ENCODE measurements at regions not wholly inside any gene's neighbourhood (a gene's known extent, or its start where the extent isn't known, plus 50 kb on each side); places are given as distances from the start of the nearest gene placed in this dataset.

DNA sequence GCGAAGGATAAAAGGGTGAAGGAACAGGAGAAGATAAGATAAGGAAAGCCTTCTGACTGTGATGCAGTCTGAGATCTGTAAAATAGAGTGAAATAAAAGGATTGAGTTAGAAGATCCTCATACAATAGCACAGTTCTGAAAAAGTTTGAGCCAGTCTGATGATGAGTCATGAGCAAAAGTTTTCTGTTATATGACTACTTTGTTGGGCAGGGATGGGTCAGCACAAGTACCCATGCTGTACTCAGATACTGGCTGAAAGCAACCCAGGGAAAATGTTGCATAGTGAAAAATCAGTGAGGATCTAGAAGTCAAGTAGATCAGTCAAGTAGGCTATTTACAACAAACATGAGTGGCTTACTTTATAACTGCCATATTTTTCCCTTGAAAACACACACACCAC lies 253.5 kb downstream of the PCDH10 start:
- TF ChIP-seq, protein P1, sequence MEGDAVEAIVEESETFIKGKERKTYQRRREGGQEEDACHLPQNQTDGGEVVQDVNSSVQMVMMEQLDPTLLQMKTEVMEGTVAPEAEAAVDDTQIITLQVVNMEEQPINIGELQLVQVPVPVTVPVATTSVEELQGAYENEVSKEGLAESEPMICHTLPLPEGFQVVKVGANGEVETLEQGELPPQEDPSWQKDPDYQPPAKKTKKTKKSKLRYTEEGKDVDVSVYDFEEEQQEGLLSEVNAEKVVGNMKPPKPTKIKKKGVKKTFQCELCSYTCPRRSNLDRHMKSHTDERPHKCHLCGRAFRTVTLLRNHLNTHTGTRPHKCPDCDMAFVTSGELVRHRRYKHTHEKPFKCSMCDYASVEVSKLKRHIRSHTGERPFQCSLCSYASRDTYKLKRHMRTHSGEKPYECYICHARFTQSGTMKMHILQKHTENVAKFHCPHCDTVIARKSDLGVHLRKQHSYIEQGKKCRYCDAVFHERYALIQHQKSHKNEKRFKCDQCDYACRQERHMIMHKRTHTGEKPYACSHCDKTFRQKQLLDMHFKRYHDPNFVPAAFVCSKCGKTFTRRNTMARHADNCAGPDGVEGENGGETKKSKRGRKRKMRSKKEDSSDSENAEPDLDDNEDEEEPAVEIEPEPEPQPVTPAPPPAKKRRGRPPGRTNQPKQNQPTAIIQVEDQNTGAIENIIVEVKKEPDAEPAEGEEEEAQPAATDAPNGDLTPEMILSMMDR (IDR thresholded peaks at IDR 0.05), result no peak
- no peak for TF ChIP-seq EP300 (IDR thresholded peaks at IDR 0.05)
- TF ChIP-seq POLR2A (IDR thresholded peaks at IDR 0.05), result no peak
- no peak for TF ChIP-seq POLR2AphosphoS5 (IDR thresholded peaks at IDR 0.05)
- Histone ChIP-seq H3K36me3 (no peaks in the 10 kb centered on the region), H3K27me3 (no peaks in the 10 kb centered on the region), H3K4me1 (no peaks in the 10 kb centered on the region), H3K4me3 (no peak overlapping the region), H3K27ac (no peak overlapping the region), H3K9me3 (no peaks in the 10 kb centered on the region)
- DNase-seq (no peak), ATAC-seq (ENCODE audit: low FRiP score in 2 of 2) (no peak)
- 70 to 74% methylated on average over 1 of the region's 1 CpG for WGBS, 2 donors

GRCh38 chr4:133394971-133395627 lies 246.0 kb downstream of the PCDH10 start:
- no peak for TF ChIP-seq EP300 (IDR thresholded peaks at IDR 0.05)
- TF ChIP-seq POLR2A (IDR thresholded peaks at IDR 0.05), result no peak
- no peak for TF ChIP-seq POLR2AphosphoS5 (IDR thresholded peaks at IDR 0.05)
- TF ChIP-seq, protein P1 (IDR thresholded peaks at IDR 0.05), result no peak
- H3K36me3 ChIP-seq, result no peaks in the 10 kb centered on the region

DNA sequence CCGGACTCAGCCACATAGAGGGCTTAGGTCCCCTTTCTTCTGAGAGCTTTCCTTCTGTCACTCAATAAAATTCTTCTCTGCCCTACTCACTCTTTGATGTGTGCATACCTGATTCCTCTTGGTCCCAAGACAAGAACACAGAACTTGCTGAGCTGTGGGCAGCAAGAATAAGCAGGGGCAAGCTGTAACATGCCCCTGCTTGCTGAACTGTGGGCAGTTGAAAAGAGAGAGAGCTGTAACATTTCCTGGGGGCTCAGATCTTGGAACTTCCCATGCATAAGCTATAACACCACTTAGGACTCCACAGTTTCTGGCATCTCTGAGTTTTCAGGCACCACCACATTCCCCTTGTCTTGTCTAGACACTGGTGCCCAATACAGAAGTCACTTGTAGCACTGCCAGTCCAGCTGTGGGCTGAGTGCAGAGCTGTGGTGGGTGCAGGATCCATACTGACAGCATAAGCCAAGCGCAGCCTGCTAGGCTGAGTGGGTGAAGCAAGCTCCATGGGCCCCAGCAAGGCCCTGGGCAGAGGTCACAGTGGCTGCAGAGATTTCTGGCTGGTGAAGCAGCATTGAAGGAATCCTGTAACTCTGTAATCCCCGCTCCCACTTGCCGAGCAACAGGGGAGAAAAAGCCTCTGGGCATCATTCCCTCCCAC lies 241.2 kb downstream of the PCDH10 start:
- ATAC-seq (ENCODE audit: low FRiP score in 2 of 2), result peak; percentile 21 to 40
- DNase-seq, result peak in 1 of 2 donors; percentile 6
- no peak overlapping the region for H3K27ac ChIP-seq
- H3K4me1 ChIP-seq, result no peaks in the 10 kb centered on the region
- no peak overlapping the region for H3K4me3 ChIP-seq
- TF ChIP-seq, protein P1 (IDR thresholded peaks at IDR 0.05), result no peak
- TF ChIP-seq POLR2A (IDR thresholded peaks at IDR 0.05) (no peak), POLR2AphosphoS5 (IDR thresholded peaks at IDR 0.05) (no peak), EP300 (IDR thresholded peaks at IDR 0.05) (no peak)
- no peaks in the 10 kb centered on the region for H3K9me3 ChIP-seq
- WGBS, 2 donors, result 93 to 96% methylated on average over 3 to 4 of the region's 4 CpGs
- H3K36me3 ChIP-seq, result no peaks in the 10 kb centered on the region
- no peaks in the 10 kb centered on the region for H3K27me3 ChIP-seq

More at GRCh38 chr4:133394971-133395627, 246.0 kb downstream of the PCDH10 start:
- Histone ChIP-seq H3K4me3 (no peak overlapping the region), H3K27me3 (no peaks in the 10 kb centered on the region), H3K4me1 (no peaks in the 10 kb centered on the region), H3K27ac (no peak overlapping the region), H3K9me3 (no peaks in the 10 kb centered on the region)
- ATAC-seq (ENCODE audit: low FRiP score in 2 of 2) (peak; percentile 29 to 57), DNase-seq (peak in 1 of 2 donors; percentile 10)
- 74 to 75% methylated on average over 5 to 7 of the region's 7 CpGs for WGBS, 2 donors

GRCh38 chr4:133389029-133389428 lies 239.9 kb downstream of the PCDH10 start:
- Histone ChIP-seq H3K27me3 (no peaks in the 10 kb centered on the region), H3K36me3 (no peaks in the 10 kb centered on the region), H3K9me3 (no peaks in the 10 kb centered on the region), H3K27ac (no peak overlapping the region), H3K4me1 (no peaks in the 10 kb centered on the region), H3K4me3 (no peak overlapping the region)
- DNase-seq, result no peak
- WGBS, 2 donors, result 86 to 87% methylated on average over 3 of the region's 3 CpGs
- no peak for TF ChIP-seq POLR2A (IDR thresholded peaks at IDR 0.05)
- TF ChIP-seq EP300 (IDR thresholded peaks at IDR 0.05), result no peak
- TF ChIP-seq, protein P1 (IDR thresholded peaks at IDR 0.05), result no peak
- TF ChIP-seq POLR2AphosphoS5 (IDR thresholded peaks at IDR 0.05), result no peak
- no peak for ATAC-seq (ENCODE audit: low FRiP score in 2 of 2)

Measured in upper lobe of left lung (tissue), 6 donors.